ENCODE measurements at regions not wholly inside any gene's neighbourhood (a gene's known extent, or its start where the extent isn't known, plus 50 kb on each side); places are given as distances from the start of the nearest gene placed in this dataset.

- H3K9me3 ChIP-seq (ENCODE audit: severe bottlenecking), result no peaks in the 10 kb centered on the region
- no peak overlapping the region for H3K4me3 ChIP-seq (ENCODE audit: severe bottlenecking)
- no peaks in the 10 kb centered on the region for H3K36me3 ChIP-seq (ENCODE audit: low read depth)
- H3K27ac ChIP-seq (ENCODE audit: poor library complexity, severe bottlenecking), result no peak overlapping the region
- no peaks in the 10 kb centered on the region for H3K4me1 ChIP-seq (ENCODE audit: insufficient read depth, poor library complexity, severe bottlenecking)
- peaks cover 3% of the 10 kb centered on the region for H3K27me3 ChIP-seq (ENCODE audit: insufficient read depth, poor library complexity, severe bottlenecking)
- TF ChIP-seq CTCF (IDR thresholded peaks at IDR 0.05; ENCODE audit: poor library complexity, severe bottlenecking), result no peak
- ATAC-seq (ENCODE audit: low read depth) (no peak), DNase-seq (ENCODE audit: low spot score) (no peak)
Observed at GRCh38 chr2:184256611-184257010, 341.7 kb upstream of the ZNF804A start.

GRCh38 chr2:184261331-184261730 is 337.0 kb upstream of the ZNF804A start:
- Histone ChIP-seq H3K4me3 (ENCODE audit: severe bottlenecking) (no peak overlapping the region), H3K27me3 (ENCODE audit: insufficient read depth, poor library complexity, severe bottlenecking) (peaks cover 3% of the 10 kb centered on the region), H3K36me3 (ENCODE audit: low read depth) (no peaks in the 10 kb centered on the region), H3K4me1 (ENCODE audit: insufficient read depth, poor library complexity, severe bottlenecking) (no peaks in the 10 kb centered on the region), H3K27ac (ENCODE audit: poor library complexity, severe bottlenecking) (no peak overlapping the region), H3K9me3 (ENCODE audit: severe bottlenecking) (no peaks in the 10 kb centered on the region)
- no peak for DNase-seq (ENCODE audit: low spot score)
- ATAC-seq (ENCODE audit: low read depth), result no peak
- no peak for TF ChIP-seq CTCF (IDR thresholded peaks at IDR 0.05; ENCODE audit: poor library complexity, severe bottlenecking)

GRCh38 chr2:184261818-184262217 is 336.5 kb upstream of the ZNF804A start:
- Histone ChIP-seq H3K36me3 (ENCODE audit: low read depth) (no peaks in the 10 kb centered on the region), H3K27me3 (ENCODE audit: insufficient read depth, poor library complexity, severe bottlenecking) (peaks cover 3% of the 10 kb centered on the region), H3K4me3 (ENCODE audit: severe bottlenecking) (no peak overlapping the region), H3K9me3 (ENCODE audit: severe bottlenecking) (no peaks in the 10 kb centered on the region), H3K4me1 (ENCODE audit: insufficient read depth, poor library complexity, severe bottlenecking) (no peaks in the 10 kb centered on the region), H3K27ac (ENCODE audit: poor library complexity, severe bottlenecking) (no peak overlapping the region)
- no peak for DNase-seq (ENCODE audit: low spot score)
- TF ChIP-seq CTCF (IDR thresholded peaks at IDR 0.05; ENCODE audit: poor library complexity, severe bottlenecking), result no peak
- ATAC-seq (ENCODE audit: low read depth), result no peak

- no peaks in the 10 kb centered on the region for H3K9me3 ChIP-seq (ENCODE audit: severe bottlenecking)
- H3K27ac ChIP-seq (ENCODE audit: poor library complexity, severe bottlenecking), result no peak overlapping the region
- no peaks in the 10 kb centered on the region for H3K27me3 ChIP-seq (ENCODE audit: insufficient read depth, poor library complexity, severe bottlenecking)
- no peaks in the 10 kb centered on the region for H3K36me3 ChIP-seq (ENCODE audit: low read depth)
- H3K4me3 ChIP-seq (ENCODE audit: severe bottlenecking), result no peak overlapping the region
- DNase-seq (ENCODE audit: low spot score) (no peak), ATAC-seq (ENCODE audit: low read depth) (no peak)
- no peaks in the 10 kb centered on the region for H3K4me1 ChIP-seq (ENCODE audit: insufficient read depth, poor library complexity, severe bottlenecking)
- TF ChIP-seq CTCF (IDR thresholded peaks at IDR 0.05; ENCODE audit: poor library complexity, severe bottlenecking), result no peak
Observed at GRCh38 chr2:184268900-184269477, 329.3 kb upstream of the ZNF804A start.

- Histone ChIP-seq H3K27ac (ENCODE audit: poor library complexity, severe bottlenecking) (no peak overlapping the region), H3K36me3 (ENCODE audit: low read depth) (no peaks in the 10 kb centered on the region), H3K27me3 (ENCODE audit: insufficient read depth, poor library complexity, severe bottlenecking) (no peaks in the 10 kb centered on the region), H3K9me3 (ENCODE audit: severe bottlenecking) (no peaks in the 10 kb centered on the region), H3K4me1 (ENCODE audit: insufficient read depth, poor library complexity, severe bottlenecking) (no peaks in the 10 kb centered on the region), H3K4me3 (ENCODE audit: severe bottlenecking) (no peak overlapping the region)
- no peak for TF ChIP-seq CTCF (IDR thresholded peaks at IDR 0.05; ENCODE audit: poor library complexity, severe bottlenecking)
- no peak for DNase-seq (ENCODE audit: low spot score)
- no peak for ATAC-seq (ENCODE audit: low read depth)
Observed at GRCh38 chr2:184270660-184271059, 327.7 kb upstream of the ZNF804A start.
